ENCODE measurements at regions not wholly inside any gene's neighbourhood (a gene's known extent, or its start where the extent isn't known, plus 50 kb on each side); places are given as distances from the start of the nearest gene placed in this dataset.

GRCh38 chr15:62546628-62547027, 381.5 kb upstream of the C2CD4B start:
- TF ChIP-seq CTCF (IDR thresholded peaks at IDR 0.05; ENCODE audit: low read length) (no peak), EZH2phosphoT487 (IDR thresholded peaks at IDR 0.05; ENCODE audit: low read length) (no peak), EZH2 (optimal IDR thresholded peaks at IDR 0.05; ENCODE audit: low read depth, low read length) (no peak)

Data from MM.1S (cell line).